Colonic mucosa (tissue), 4 donors: ENCODE measurements at regions not wholly inside any gene's neighbourhood (a gene's known extent, or its start where the extent isn't known, plus 50 kb on each side); places are given as distances from the start of the nearest gene placed in this dataset.
A peak's percentile ranks its signal among the peaks of the same experiment; 100 is the strongest.

ENCODE experiments used
- DNase-seq: peaks from one replicate; pipeline ENCODE4 v3.0.0-alpha.2; 2020
- H3K27ac ChIP-seq: fragments of 200-600 bp; one replicate; pipeline ENCODE4 v1.8.0; 2021
- H3K27me3 ChIP-seq: fragments of 200-600 bp; one replicate; pipeline ENCODE4 v1.8.0; 2021
- H3K36me3 ChIP-seq: fragments of 200-600 bp; one replicate; pipeline ENCODE4 v1.8.0; 2021
- H3K4me1 ChIP-seq: fragments of 200-600 bp; one replicate; pipeline ENCODE4 v1.8.0; 2021; ENCODE audit warnings: mild to moderate bottlenecking
- H3K4me3 ChIP-seq: fragments of 200-600 bp; one replicate; pipeline ENCODE4 v1.8.0; 2021
- H3K9ac ChIP-seq, 2 donors: one replicate each; pipeline ENCODE4 v1.7.0; 2013; ENCODE audit warnings: control low read depth in 2 of 2, low read depth in 2 of 2, low read length in 2 of 2
- H3K9me3 ChIP-seq: fragments of 200-600 bp; one replicate; pipeline ENCODE4 v1.8.0; 2021
- CTCF ChIP-seq: fragments of 200-600 bp; IDR thresholded peaks from one replicate; pipeline ENCODE4 v1.8.0; 2022; ENCODE audit warnings: antibody characterized with exemption, mild to moderate bottlenecking
- intact Hi-C: fragments of 100-400 bp; cut with DNase I; formaldehyde crosslinking; loops from one replicate; pipeline ENCODE4 v1.14.1; 2022
- donor health status: healthy.
- donor health status: DM: no; HTN: no; CAD: no.
- donor health status: DM: no; HTN: no; CAD: no.

GRCh38 chr2:145066151-145066661 is 546.3 kb upstream of the ZEB2 start:
- DNase-seq, result no peak
- intact Hi-C loops, result no loop called here
- H3K9me3 ChIP-seq, result no peaks in the 10 kb centered on the region
- no peak for TF ChIP-seq CTCF
- no peak overlapping the region for H3K4me3 ChIP-seq
- H3K36me3 ChIP-seq, result no peaks in the 10 kb centered on the region
- no peak overlapping the region for H3K9ac ChIP-seq
- no peaks in the 10 kb centered on the region for H3K4me1 ChIP-seq
- H3K27ac ChIP-seq, result peak overlapping the region; percentile 24
- H3K27me3 ChIP-seq, result no peaks in the 10 kb centered on the region

- intact Hi-C loops, result no loop called here
- no peak for DNase-seq
- no peaks in the 10 kb centered on the region for H3K27me3 ChIP-seq
- no peak for TF ChIP-seq CTCF
- H3K27ac ChIP-seq, result no peak overlapping the region
- no peak overlapping the region for H3K9ac ChIP-seq
- no peaks in the 10 kb centered on the region for H3K4me1 ChIP-seq
- H3K36me3 ChIP-seq, result no peaks in the 10 kb centered on the region
- H3K9me3 ChIP-seq, result no peaks in the 10 kb centered on the region
- no peak overlapping the region for H3K4me3 ChIP-seq
Measured at GRCh38 chr2:145065342-145065741, 545.4 kb upstream of the ZEB2 start.

- H3K9ac ChIP-seq, result no peak overlapping the region
- H3K4me1 ChIP-seq, result no peaks in the 10 kb centered on the region
- DNase-seq, result no peak
- no peak for TF ChIP-seq CTCF
- no peak overlapping the region for H3K4me3 ChIP-seq
- intact Hi-C loops, result no loop called here
- H3K27ac ChIP-seq, result no peak overlapping the region
- H3K27me3 ChIP-seq, result no peaks in the 10 kb centered on the region
- H3K9me3 ChIP-seq, result no peaks in the 10 kb centered on the region
- H3K36me3 ChIP-seq, result no peaks in the 10 kb centered on the region
Measured at GRCh38 chr2:145064511-145064910, 544.6 kb upstream of the ZEB2 start.

GRCh38 chr2:145060876-145061275 is 541.0 kb upstream of the ZEB2 start:
- intact Hi-C loops, result no loop called here
- Histone ChIP-seq H3K4me3 (no peak overlapping the region), H3K27me3 (no peaks in the 10 kb centered on the region), H3K9me3 (no peaks in the 10 kb centered on the region), H3K27ac (no peak overlapping the region), H3K36me3 (no peaks in the 10 kb centered on the region), H3K9ac (no peak overlapping the region), H3K4me1 (no peaks in the 10 kb centered on the region)
- TF ChIP-seq CTCF, result no peak
- DNase-seq, result no peak

GRCh38 chr2:145059914-145060313 is 540.0 kb upstream of the ZEB2 start:
- Histone ChIP-seq H3K36me3 (no peaks in the 10 kb centered on the region), H3K9ac (no peak overlapping the region), H3K9me3 (no peaks in the 10 kb centered on the region), H3K4me1 (no peaks in the 10 kb centered on the region), H3K4me3 (no peak overlapping the region), H3K27ac (no peak overlapping the region), H3K27me3 (no peaks in the 10 kb centered on the region)
- no peak for TF ChIP-seq CTCF
- intact Hi-C loops, result no loop called here
- no peak for DNase-seq

- no peak overlapping the region for H3K4me3 ChIP-seq
- TF ChIP-seq CTCF, result no peak
- no peak overlapping the region for H3K27ac ChIP-seq
- intact Hi-C loops, result no loop called here
- H3K9ac ChIP-seq, result no peak overlapping the region
- no peaks in the 10 kb centered on the region for H3K4me1 ChIP-seq
- no peaks in the 10 kb centered on the region for H3K36me3 ChIP-seq
- DNase-seq, result no peak
- no peaks in the 10 kb centered on the region for H3K27me3 ChIP-seq
- no peaks in the 10 kb centered on the region for H3K9me3 ChIP-seq
Measured at GRCh38 chr2:145059343-145059742, 539.4 kb upstream of the ZEB2 start.
